HCT116 (cell line): ENCODE measurements at regions not wholly inside any gene's neighbourhood (a gene's known extent, or its start where the extent isn't known, plus 50 kb on each side); places are given as distances from the start of the nearest gene placed in this dataset.

ENCODE experiments used
- ATAC-seq: fragments of 200-7000 bp; cut with Tn5 transposase; 2 replicates; pipeline ENCODE4 v1.9.1; 2020; ENCODE audit warnings: mild to moderate bottlenecking, moderate library complexity
- BruUV-seq: library from RNA; stranded (reverse); fragments of 400-500 nt; replicated peaks from 2 replicates; lab custom pipeline; 2021; lab: Mats Ljungman, UMichigan
- CTCF ChIA-PET: fragments of 300-600 bp; sonication (Branson Sonifier 250); formaldehyde crosslinking; loops from one replicate; lab custom pipeline; 2021; ENCODE audit warnings: antibody characterized with exemption; lab: Charles Lee
- POLR2A ChIA-PET: fragments of 300-600, 350-600 bp; sonication (Branson Sonifier 250); formaldehyde crosslinking; loops from one replicate; lab custom pipeline; 2021; ENCODE audit warnings: antibody characterized with exemption; lab: Charles Lee
- RAD21 ChIA-PET, 2 experiments: fragments of 300-600 bp; sonication (Branson Sonifier 250); formaldehyde crosslinking; loops; one replicate each; lab custom pipeline; 2023; ENCODE audit warnings: low total read pairs in 2 of 2; ENCODE audit not compliant: uncharacterized antibody in 2 of 2, unreplicated experiment in 2 of 2, low non-redundant PET in 1 of 2; lab: Charles Lee
- DNase-seq: peaks from one replicate; pipeline ENCODE4 v3.0.0-alpha.2; 2010; ENCODE audit warnings: low read depth, low spot score
- H2AFZ ChIP-seq: fragments of 200-600 bp; shearing (Covaris generic), sonication (generic); 2 replicates; pipeline ENCODE4 v1.6.1; 2017; ENCODE audit warnings: low read depth, mixed run types, mixed read lengths, antibody characterized with exemption, low read length; ENCODE audit not compliant: poor library complexity, severe bottlenecking
- H3K27ac ChIP-seq: 2 replicates; pipeline ENCODE4 v1.5.1; 2012; ENCODE audit warnings: low read depth, low read length
- H3K27me3 ChIP-seq: fragments of 200-600 bp; sonication (generic); 2 replicates; pipeline ENCODE4 v1.6.1; 2016; ENCODE audit warnings: mixed run types, low read length, mixed read lengths; ENCODE audit not compliant: insufficient read depth
- H3K36me3 ChIP-seq, 2 experiments: fragments of 200-500 bp in 1 of 2; fragments of 200-600 bp in 1 of 2; sonication (Bioruptor generic) in 1 of 2; sonication (generic) in 1 of 2; 2 replicates each; pipeline versions ENCODE4 v1.5.1 to v1.6.1; 2014 to 2016; ENCODE audit warnings: low read length in 2 of 2, inconsistent platforms in 1 of 2, mixed read lengths in 1 of 2, mixed run types in 1 of 2; ENCODE audit not compliant: insufficient read depth in 2 of 2, control insufficient read depth in 1 of 2
- H3K4me1 ChIP-seq, 2 experiments: fragments of 200-600 bp in 1 of 2; sonication (generic) in 1 of 2; 2 replicates each; pipeline versions ENCODE4 v1.5.1 to v1.6.1; 2012 to 2017; ENCODE audit warnings: low read length in 2 of 2, inconsistent platforms in 1 of 2, mild to moderate bottlenecking in 1 of 2, mixed read lengths in 1 of 2, mixed run types in 1 of 2, moderate library complexity in 1 of 2; ENCODE audit not compliant: insufficient read depth in 2 of 2, control insufficient read depth in 1 of 2
- H3K4me2 ChIP-seq: fragments of 200-600 bp; sonication (generic); 2 replicates; pipeline ENCODE4 v1.6.1; 2017; ENCODE audit warnings: mixed run types, low read length, mixed read lengths
- H3K4me3 ChIP-seq, 2 experiments: fragments of 200-600 bp in 1 of 2; sonication (generic) in 1 of 2; replicated peaks in 1 of 2; 2 replicates each; pipeline ENCODE4 v1.5.1; 2011 to 2016; ENCODE audit warnings: low read length in 2 of 2, control low read depth in 1 of 2, low read depth in 1 of 2, mild to moderate bottlenecking in 1 of 2, mixed read lengths in 1 of 2, mixed run types in 1 of 2
- H3K79me2 ChIP-seq: fragments of 200-600 bp; sonication (generic); 2 replicates; pipeline ENCODE4 v1.6.1; 2017; ENCODE audit warnings: mild to moderate bottlenecking, mixed run types, low read length, moderate library complexity, mixed read lengths; ENCODE audit not compliant: insufficient read depth
- H3K9ac ChIP-seq: fragments of 200-600 bp; sonication (generic); 2 replicates; pipeline ENCODE4 v1.6.1; 2016; ENCODE audit warnings: low read length, mixed read lengths
- H3K9me2 ChIP-seq: fragments of 200-600 bp; sonication (generic), shearing (Covaris generic); 2 replicates; pipeline ENCODE4 v1.6.1; 2017; ENCODE audit warnings: mixed run types, mild to moderate bottlenecking, moderate library complexity; ENCODE audit not compliant: insufficient read depth
- H3K9me3 ChIP-seq, 2 experiments: fragments of 200-500 bp in 1 of 2; fragments of 200-600 bp in 1 of 2; sonication (Bioruptor generic) in 1 of 2; sonication (generic) in 1 of 2; 2 replicates each; pipeline ENCODE4 v1.6.1; 2014 to 2017; ENCODE audit warnings: low read length in 2 of 2, mixed read lengths in 2 of 2, inconsistent platforms in 1 of 2, low read depth in 1 of 2, mild to moderate bottlenecking in 1 of 2, mixed run types in 1 of 2, moderate library complexity in 1 of 2; ENCODE audit not compliant: control insufficient read depth in 1 of 2, insufficient read depth in 1 of 2
- H4K20me1 ChIP-seq: fragments of 200-600 bp; sonication (generic), shearing (Covaris generic); 2 replicates; pipeline ENCODE4 v1.6.1; 2017; ENCODE audit warnings: mixed run types, mild to moderate bottlenecking, moderate library complexity; ENCODE audit not compliant: insufficient read depth
- ATF3 ChIP-seq: IDR thresholded peaks from 2 replicates; pipeline ENCODE4 v1.6.1; 2012
- CTCF ChIP-seq, 3 experiments: fragments of 200-600 bp in 1 of 3; sonication (generic) in 1 of 3; IDR thresholded peaks in 2 of 3; conservative IDR thresholded peaks in 1 of 3; 2 replicates each; pipeline ENCODE4 v1.5.1; 2012 to 2017; ENCODE audit warnings: low read depth in 2 of 3, low read length in 2 of 3, antibody characterized with exemption in 1 of 3, borderline replicate concordance in 1 of 3, control low read depth in 1 of 3, mild to moderate bottlenecking in 1 of 3, mixed read lengths in 1 of 3, mixed run types in 1 of 3, moderate library complexity in 1 of 3; ENCODE audit not compliant: insufficient read depth in 1 of 3
- EZH2phosphoT487 ChIP-seq: fragments of 200-600 bp; IDR thresholded peaks from 2 replicates; pipeline ENCODE4 v1.6.1; 2018; ENCODE audit warnings: antibody characterized with exemption, borderline replicate concordance
- FOSL1 ChIP-seq: IDR thresholded peaks from 2 replicates; pipeline ENCODE4 v1.6.1; 2012; ENCODE audit warnings: low read depth
- POLR2A ChIP-seq: IDR thresholded peaks from 2 replicates; pipeline ENCODE4 v1.7.0; 2011; ENCODE audit warnings: borderline replicate concordance; ENCODE audit not compliant: insufficient read depth, insufficient read length; ENCODE audit errors: extremely low read depth
- RAD21 ChIP-seq: IDR thresholded peaks from 2 replicates; pipeline ENCODE4 v1.6.1; 2012; ENCODE audit warnings: low read depth, mild to moderate bottlenecking
- REST ChIP-seq: IDR thresholded peaks from 2 replicates; pipeline ENCODE4 v1.6.1; 2012; ENCODE audit warnings: low read depth
- ZNF274 ChIP-seq: fragments of 200-500 bp; sonication (Bioruptor generic); IDR thresholded peaks from 2 replicates; pipeline ENCODE4 v1.6.1; 2014; ENCODE audit warnings: mild to moderate bottlenecking, low read depth, low read length, inconsistent platforms
- intact Hi-C: fragments of 100-400 bp; cut with micrococcal nuclease; formaldehyde crosslinking; loops from 2 replicates; pipeline ENCODE4 v1.10.0; 2022

- DNase-seq (no peak), ATAC-seq (no peak)
- ChIA-PET CTCF (no interaction called here), POLR2A (no interaction called here), RAD21 (no interaction called here)
- H3K79me2 ChIP-seq: no peaks in the 10 kb centered on the region
- no peak overlapping the region for H3K27ac ChIP-seq
- H3K4me2 ChIP-seq: no peak overlapping the region
- no peaks in the 10 kb centered on the region for H3K27me3 ChIP-seq
- H4K20me1 ChIP-seq: no peaks in the 10 kb centered on the region
- no peaks in the 10 kb centered on the region for H3K36me3 ChIP-seq
- H2AFZ ChIP-seq: no peak overlapping the region
- no peaks in the 10 kb centered on the region for H3K9me2 ChIP-seq
- H3K4me3 ChIP-seq: no peak overlapping the region
- no peak overlapping the region for H3K9ac ChIP-seq
- intact Hi-C loops: no loop called here
- no TSS peak for BruUV-seq
- TF ChIP-seq EZH2phosphoT487: no peak
- no peak for TF ChIP-seq RAD21
- TF ChIP-seq POLR2A: no peak
- TF ChIP-seq FOSL1: no peak
- no peak for TF ChIP-seq ATF3
- no peak for TF ChIP-seq REST
- TF ChIP-seq CTCF (IDR thresholded peaks at IDR 0.05 in 2 of 3, conservative IDR thresholded peaks at IDR 0.05 in 1 of 3; ENCODE audit: borderline replicate concordance in 1 of 3, insufficient read depth in 1 of 3, low read depth in 2 of 3, low read length in 2 of 3): no peak
- TF ChIP-seq ZNF274: no peak
- H3K4me1 ChIP-seq: no peaks in the 10 kb centered on the region
- no peaks in the 10 kb centered on the region for H3K9me3 ChIP-seq
Observed at GRCh38 chr13:40863723-40864122, 74.3 kb downstream of the SLC25A15 start.
